Naive thymus-derived CD4-positive, alpha-beta T cell (primary cell): ENCODE measurements at regions not wholly inside any gene's neighbourhood (a gene's known extent, or its start where the extent isn't known, plus 50 kb on each side); places are given as distances from the start of the nearest gene placed in this dataset.
"Not testable (repeated sequence)": the region's sequence is repeated elsewhere in the genome, so short reads cannot be mapped to it uniquely, and the experiment has no call there.

Source experiments
- ATAC-seq: fragments of 150-1000 bp; cut with Tn5 transposase; 2 replicates; pipeline ENCODE4 v1.10.0; 2021; ENCODE audit warnings: mild to moderate bottlenecking, moderate library complexity
- CTCF ChIA-PET: fragments of 350-600 bp; sonication (Branson Sonifier 250); formaldehyde crosslinking; loops from one replicate; lab custom pipeline; 2021; ENCODE audit warnings: antibody characterized with exemption; lab: Charles Lee
- POLR2A ChIA-PET: fragments of 350-600 bp; sonication (Branson Sonifier 250); formaldehyde crosslinking; loops from one replicate; lab custom pipeline; 2021; ENCODE audit warnings: antibody characterized with exemption, inconsistent platforms; lab: Charles Lee
- DNase-seq, 9 donors: peaks; one replicate each; pipeline versions ENCODE4 v3.0.0 to v3.0.0-alpha.2; 2020 to 2022; ENCODE audit warnings: mixed read lengths in 1 of 9
- H3K27ac ChIP-seq: one replicate; pipeline ENCODE4 v1.7.0; 2013; ENCODE audit warnings: mild to moderate bottlenecking, low read depth, low read length, moderate library complexity
- H3K27me3 ChIP-seq, 2 donors: one replicate each; pipeline ENCODE4 v1.7.0; 2013; ENCODE audit warnings: low read length in 2 of 2, mild to moderate bottlenecking in 2 of 2, moderate library complexity in 2 of 2; ENCODE audit not compliant: control insufficient read depth in 2 of 2, insufficient read depth in 2 of 2
- H3K36me3 ChIP-seq, 3 experiments: 1 replicate in 2 of 3; 2 replicates in 1 of 3; pipeline ENCODE4 v1.7.0; 2013; ENCODE audit warnings: low read length in 3 of 3, mild to moderate bottlenecking in 3 of 3, moderate library complexity in 1 of 3; ENCODE audit not compliant: insufficient read depth in 3 of 3, control insufficient read depth in 2 of 3
- H3K4me1 ChIP-seq, 2 donors: one replicate each; pipeline ENCODE4 v1.7.0; 2013; ENCODE audit warnings: low read length in 2 of 2, mild to moderate bottlenecking in 2 of 2, moderate library complexity in 1 of 2; ENCODE audit not compliant: control insufficient read depth in 2 of 2, insufficient read depth in 2 of 2
- H3K4me3 ChIP-seq: 2 replicates; pipeline ENCODE4 v1.7.0; 2013; ENCODE audit warnings: mild to moderate bottlenecking, low read length
- H3K9me3 ChIP-seq, 3 experiments: 1 replicate in 2 of 3; 2 replicates in 1 of 3; pipeline ENCODE4 v1.7.0; 2013; ENCODE audit warnings: low read length in 3 of 3; ENCODE audit not compliant: control insufficient read depth in 2 of 3
- H3K27ac Mint-ChIP-seq, 9 donors: one replicate each; pipeline ENCODE4 v1.8.0; 2020 to 2022; ENCODE audit warnings: mixed read lengths in 9 of 9, mild to moderate bottlenecking in 8 of 9, moderate library complexity in 5 of 9, inconsistent platforms in 2 of 9
- H3K27me3 Mint-ChIP-seq, 5 donors: one replicate each; pipeline ENCODE4 v1.8.0; 2021 to 2022; ENCODE audit warnings: mixed read lengths in 5 of 5, mild to moderate bottlenecking in 1 of 5
- H3K36me3 Mint-ChIP-seq, 5 donors: one replicate each; pipeline ENCODE4 v1.8.0; 2020 to 2022; ENCODE audit warnings: mixed read lengths in 5 of 5, mild to moderate bottlenecking in 3 of 5, inconsistent platforms in 1 of 5
- H3K4me1 Mint-ChIP-seq, 7 donors: one replicate each; pipeline ENCODE4 v1.8.0; 2020 to 2022; ENCODE audit warnings: mixed read lengths in 7 of 7, mild to moderate bottlenecking in 3 of 7, inconsistent platforms in 1 of 7
- H3K4me3 Mint-ChIP-seq, 10 donors: one replicate each; pipeline ENCODE4 v1.8.0; 2020 to 2022; ENCODE audit warnings: mild to moderate bottlenecking in 10 of 10, mixed read lengths in 10 of 10, moderate library complexity in 6 of 10, inconsistent platforms in 2 of 10
- H3K9me3 Mint-ChIP-seq, 11 donors: one replicate each; pipeline ENCODE4 v1.8.0; 2020 to 2022; ENCODE audit warnings: mixed read lengths in 11 of 11, mild to moderate bottlenecking in 4 of 11, inconsistent platforms in 1 of 11, moderate library complexity in 1 of 11
- intact Hi-C, 2 donors: fragments of 100-400 bp; cut with micrococcal nuclease; formaldehyde crosslinking; loops; one replicate each; pipeline ENCODE4 v1.15.1; 2023

GRCh38 chrX:77014377-77015372 is 432.5 kb upstream of the FGF16 start:
- ChIA-PET CTCF (no interaction called here), POLR2A (no interaction called here)
- no peak for ATAC-seq
- H3K9me3 ChIP-seq, result no peaks in the 10 kb centered on the region
- Mint-ChIP-seq H3K36me3 (no peaks in the 10 kb centered on the region), H3K27ac (no peak overlapping the region), H3K4me3 (no peak overlapping the region), H3K9me3 (peaks cover 0 to 3% (median 0%) of the 10 kb centered on the region in 11 donors), H3K4me1 (no peaks in the 10 kb centered on the region), H3K27me3 (no peaks in the 10 kb centered on the region)
- H3K27me3 ChIP-seq, result no peaks in the 10 kb centered on the region
- H3K4me1 ChIP-seq, result no peaks in the 10 kb centered on the region
- intact Hi-C loops, result no loop called here
- no peak overlapping the region for H3K27ac ChIP-seq
- DNase-seq, result no peak
- H3K36me3 ChIP-seq, result no peaks in the 10 kb centered on the region
- H3K4me3 ChIP-seq, result no peak overlapping the region

- no peaks in the 10 kb centered on the region for H3K27me3 ChIP-seq
- Mint-ChIP-seq H3K27ac (no peak overlapping the region), H3K9me3 (peaks cover 0 to 3% (median 0%) of the 10 kb centered on the region in 11 donors), H3K27me3 (no peaks in the 10 kb centered on the region), H3K4me3 (no peak overlapping the region), H3K36me3 (no peaks in the 10 kb centered on the region), H3K4me1 (no peaks in the 10 kb centered on the region)
- no peaks in the 10 kb centered on the region for H3K9me3 ChIP-seq
- H3K27ac ChIP-seq, result no peak overlapping the region
- CTCF ChIA-PET, result no interaction called here
- ATAC-seq (no peak), DNase-seq (no peak)
- POLR2A ChIA-PET, result no interaction called here
- H3K36me3 ChIP-seq, result no peaks in the 10 kb centered on the region
- intact Hi-C loops, result no loop called here
- no peaks in the 10 kb centered on the region for H3K4me1 ChIP-seq
- H3K4me3 ChIP-seq, result no peak overlapping the region
These were observed 430.1 kb upstream of the FGF16 start for GRCh38 chrX:77017093-77017492.

GRCh38 chrX:77046180-77046810 is 400.9 kb upstream of the FGF16 start:
- H3K36me3 Mint-ChIP-seq, H3K4me1 ChIP-seq, H3K27me3 ChIP-seq, CTCF ChIA-PET, H3K4me3 ChIP-seq, H3K9me3 ChIP-seq, H3K36me3 ChIP-seq, H3K27ac ChIP-seq, intact Hi-C loops, POLR2A ChIA-PET, H3K9me3 Mint-ChIP-seq, ATAC-seq, H3K27ac Mint-ChIP-seq, H3K4me1 Mint-ChIP-seq, DNase-seq: not testable (repeated sequence)
- Mint-ChIP-seq H3K4me3 (peak overlapping the region in 5 of 10 donors; percentile 21 to 45 (median 32)), H3K27me3 (peaks cover 6 to 14% (median 9%) of the 10 kb centered on the region in 5 donors)

GRCh38 chrX:77060572-77060971 is 386.6 kb upstream of the FGF16 start:
- no peaks in the 10 kb centered on the region for H3K9me3 ChIP-seq
- Mint-ChIP-seq H3K27ac (no peak overlapping the region), H3K36me3 (no peaks in the 10 kb centered on the region), H3K4me1 (no peaks in the 10 kb centered on the region), H3K4me3 (no peak overlapping the region), H3K27me3 (peaks cover 0 to 4% (median 0%) of the 10 kb centered on the region in 5 donors), H3K9me3 (peaks cover 0 to 2% (median 0%) of the 10 kb centered on the region in 11 donors)
- no peaks in the 10 kb centered on the region for H3K4me1 ChIP-seq
- CTCF ChIA-PET, result no interaction called here
- POLR2A ChIA-PET, result no interaction called here
- H3K27ac ChIP-seq, result no peak overlapping the region
- ATAC-seq (no peak), DNase-seq (no peak)
- intact Hi-C loops, result no loop called here
- no peaks in the 10 kb centered on the region for H3K36me3 ChIP-seq
- no peaks in the 10 kb centered on the region for H3K27me3 ChIP-seq
- no peak overlapping the region for H3K4me3 ChIP-seq

- Histone ChIP-seq H3K27ac (no peak overlapping the region), H3K9me3 (no peaks in the 10 kb centered on the region), H3K4me3 (no peak overlapping the region), H3K4me1 (no peaks in the 10 kb centered on the region), H3K36me3 (no peaks in the 10 kb centered on the region), H3K27me3 (no peaks in the 10 kb centered on the region)
- CTCF ChIA-PET, result no interaction called here
- POLR2A ChIA-PET, result no interaction called here
- Mint-ChIP-seq H3K27me3 (peaks cover 0 to 4% (median 0%) of the 10 kb centered on the region in 5 donors), H3K4me1 (no peaks in the 10 kb centered on the region), H3K4me3 (no peak overlapping the region), H3K27ac (no peak overlapping the region), H3K36me3 (no peaks in the 10 kb centered on the region), H3K9me3 (peaks cover 0 to 2% (median 0%) of the 10 kb centered on the region in 11 donors)
- intact Hi-C loops, result no loop called here
- no peak for DNase-seq
- no peak for ATAC-seq
These were observed 386.2 kb upstream of the FGF16 start for GRCh38 chrX:77061022-77061421.

- Histone ChIP-seq H3K27ac (no peak overlapping the region), H3K4me3 (no peak overlapping the region), H3K27me3 (no peaks in the 10 kb centered on the region), H3K4me1 (no peaks in the 10 kb centered on the region), H3K36me3 (no peaks in the 10 kb centered on the region), H3K9me3 (no peaks in the 10 kb centered on the region)
- no peak overlapping the region for H3K4me3 Mint-ChIP-seq
- CTCF ChIA-PET, result no interaction called here
- H3K4me1 Mint-ChIP-seq, result no peaks in the 10 kb centered on the region
- H3K9me3 Mint-ChIP-seq, result peaks cover 0 to 2% (median 0%) of the 10 kb centered on the region in 11 donors
- H3K27me3 Mint-ChIP-seq, result peaks cover 0 to 4% (median 0%) of the 10 kb centered on the region in 5 donors
- DNase-seq (no peak), ATAC-seq (no peak)
- POLR2A ChIA-PET, result no interaction called here
- intact Hi-C loops, result no loop called here
- H3K27ac Mint-ChIP-seq, result no peak overlapping the region
- no peaks in the 10 kb centered on the region for H3K36me3 Mint-ChIP-seq
These were observed 385.6 kb upstream of the FGF16 start for GRCh38 chrX:77061545-77061944.
